Dedifferentiated amniotic fluid mesenchymal stem cell (primary cell): ENCODE measurements at regions not wholly inside any gene's neighbourhood (a gene's known extent, or its start where the extent isn't known, plus 50 kb on each side); places are given as distances from the start of the nearest gene placed in this dataset.
"Not testable (repeated sequence)": the region's sequence is repeated elsewhere in the genome, so short reads cannot be mapped to it uniquely, and the experiment has no call there.

Experiments
- DNase-seq: peaks from one replicate; pipeline ENCODE4 v3.0.0-alpha.2; 2016; ENCODE audit errors: extremely low spot score

GRCh38 chr3:34109846-34110245 lies 311.4 kb downstream of the PDCD6IP start:
- no peak for DNase-seq

- DNase-seq, result no peak
These were observed 312.9 kb downstream of the PDCD6IP start for GRCh38 chr3:34111361-34111760.

- DNase-seq, result peak; percentile 2
These were observed 313.8 kb downstream of the PDCD6IP start for GRCh38 chr3:34112261-34112660.

- DNase-seq, result no peak
These were observed 332.7 kb downstream of the PDCD6IP start for GRCh38 chr3:34131091-34131490.

GRCh38 chr3:34132069-34132692 lies 333.8 kb downstream of the PDCD6IP start:
- DNase-seq, result no peak

- no peak for DNase-seq
These were observed 341.1 kb downstream of the PDCD6IP start for GRCh38 chr3:34139566-34139965.

GRCh38 chr3:34140616-34141015 lies 342.2 kb downstream of the PDCD6IP start:
- no peak for DNase-seq

GRCh38 chr3:34141841-34142337 lies 343.5 kb downstream of the PDCD6IP start:
- DNase-seq, result no peak

GRCh38 chr3:34145796-34146195 lies 347.4 kb downstream of the PDCD6IP start:
- no peak for DNase-seq

GRCh38 chr3:34146596-34146995 lies 348.2 kb downstream of the PDCD6IP start:
- DNase-seq, result no peak

GRCh38 chr3:34150992-34151391 lies 352.6 kb downstream of the PDCD6IP start:
- DNase-seq, result no peak

- DNase-seq, result no peak
These were observed 354.2 kb downstream of the PDCD6IP start for GRCh38 chr3:34152656-34153055.

- DNase-seq, result no peak
These were observed 356.7 kb downstream of the PDCD6IP start for GRCh38 chr3:34155108-34155507.

- DNase-seq, result no peak
These were observed 357.2 kb downstream of the PDCD6IP start for GRCh38 chr3:34155666-34156065.

- DNase-seq, result no peak
These were observed 359.1 kb downstream of the PDCD6IP start for GRCh38 chr3:34157491-34157890.

- DNase-seq, result no peak
These were observed 361.4 kb downstream of the PDCD6IP start for GRCh38 chr3:34159613-34160420.

- DNase-seq, result not testable (repeated sequence)
These were observed 371.2 kb downstream of the PDCD6IP start for GRCh38 chr3:34169636-34170035.

- DNase-seq, result no peak
These were observed 376.3 kb downstream of the PDCD6IP start for GRCh38 chr3:34174740-34175139.

GRCh38 chr3:34175636-34176176 lies 377.3 kb downstream of the PDCD6IP start:
- DNase-seq, result no peak

- no peak for DNase-seq
These were observed 378.3 kb downstream of the PDCD6IP start for GRCh38 chr3:34176723-34177122.

- DNase-seq, result no peak
These were observed 380.0 kb downstream of the PDCD6IP start for GRCh38 chr3:34178415-34178814.

GRCh38 chr3:34179716-34180115 lies 381.3 kb downstream of the PDCD6IP start:
- no peak for DNase-seq

- DNase-seq, result no peak
These were observed 382.1 kb downstream of the PDCD6IP start for GRCh38 chr3:34180532-34180931.
